Gastroesophageal sphincter (tissue), 3 donors: ENCODE measurements at regions not wholly inside any gene's neighbourhood (a gene's known extent, or its start where the extent isn't known, plus 50 kb on each side); places are given as distances from the start of the nearest gene placed in this dataset.

ENCODE experiments used
- POLR2A ChIP-seq, 2 donors: fragments of 450-650 bp; IDR thresholded peaks; one replicate each; pipeline ENCODE4 v1.6.1; 2017; ENCODE audit warnings: antibody characterized with exemption in 2 of 2, mild to moderate bottlenecking in 2 of 2, moderate library complexity in 1 of 2
- TF ChIP-seq, protein P1 (sequence below), 4 experiments: fragments of 200-600 bp in 2 of 4; fragments of 450-650 bp in 2 of 4; sonication (generic) in 1 of 4; IDR thresholded peaks; one replicate each; pipeline ENCODE4 v1.5.1; 2017 to 2019; ENCODE audit warnings: antibody characterized with exemption in 4 of 4, mild to moderate bottlenecking in 2 of 4, moderate library complexity in 2 of 4

DNA sequence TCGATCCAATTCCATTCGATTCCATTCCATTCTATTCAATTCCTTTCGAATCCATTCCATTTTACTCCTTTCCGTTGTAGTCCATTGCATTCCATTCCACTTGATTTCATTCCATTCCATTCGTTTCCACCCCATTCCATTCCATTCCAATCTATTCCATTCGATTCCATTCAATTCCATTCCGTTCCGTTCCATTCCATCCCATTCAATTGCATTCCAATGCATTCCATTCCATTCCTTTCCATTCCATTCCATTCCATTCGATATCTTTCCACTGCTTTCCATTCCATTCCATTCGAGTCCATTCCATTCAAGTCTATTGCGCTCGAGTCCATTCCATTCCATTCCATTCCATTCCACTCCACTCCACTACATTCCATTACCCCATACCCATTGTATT, 2568.7 kb upstream of the TPTE start:
- TF ChIP-seq, protein P1, sequence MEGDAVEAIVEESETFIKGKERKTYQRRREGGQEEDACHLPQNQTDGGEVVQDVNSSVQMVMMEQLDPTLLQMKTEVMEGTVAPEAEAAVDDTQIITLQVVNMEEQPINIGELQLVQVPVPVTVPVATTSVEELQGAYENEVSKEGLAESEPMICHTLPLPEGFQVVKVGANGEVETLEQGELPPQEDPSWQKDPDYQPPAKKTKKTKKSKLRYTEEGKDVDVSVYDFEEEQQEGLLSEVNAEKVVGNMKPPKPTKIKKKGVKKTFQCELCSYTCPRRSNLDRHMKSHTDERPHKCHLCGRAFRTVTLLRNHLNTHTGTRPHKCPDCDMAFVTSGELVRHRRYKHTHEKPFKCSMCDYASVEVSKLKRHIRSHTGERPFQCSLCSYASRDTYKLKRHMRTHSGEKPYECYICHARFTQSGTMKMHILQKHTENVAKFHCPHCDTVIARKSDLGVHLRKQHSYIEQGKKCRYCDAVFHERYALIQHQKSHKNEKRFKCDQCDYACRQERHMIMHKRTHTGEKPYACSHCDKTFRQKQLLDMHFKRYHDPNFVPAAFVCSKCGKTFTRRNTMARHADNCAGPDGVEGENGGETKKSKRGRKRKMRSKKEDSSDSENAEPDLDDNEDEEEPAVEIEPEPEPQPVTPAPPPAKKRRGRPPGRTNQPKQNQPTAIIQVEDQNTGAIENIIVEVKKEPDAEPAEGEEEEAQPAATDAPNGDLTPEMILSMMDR (IDR thresholded peaks at IDR 0.05) = no peak
- no peak for TF ChIP-seq POLR2A (IDR thresholded peaks at IDR 0.05)
